ENCODE measurements at regions not wholly inside any gene's neighbourhood (a gene's known extent, or its start where the extent isn't known, plus 50 kb on each side); places are given as distances from the start of the nearest gene placed in this dataset.

GRCh38 chr5:23318960-23319359 lies 188.4 kb upstream of the PRDM9 start:
- TF ChIP-seq CTCF (IDR thresholded peaks at IDR 0.05): no peak
- Histone ChIP-seq H3K4me3 (no peak overlapping the region), H3K4me1 (no peaks in the 10 kb centered on the region), H3K36me3 (no peaks in the 10 kb centered on the region), H3K27ac (no peak overlapping the region), H3K27me3 (no peaks in the 10 kb centered on the region), H3K9me3 (no peaks in the 10 kb centered on the region)
- DNase-seq (ENCODE audit: low spot score): no peak

- Histone ChIP-seq H3K27me3 (no peaks in the 10 kb centered on the region), H3K27ac (no peak overlapping the region), H3K9me3 (no peaks in the 10 kb centered on the region), H3K4me1 (no peaks in the 10 kb centered on the region), H3K36me3 (no peaks in the 10 kb centered on the region), H3K4me3 (no peak overlapping the region)
- no peak for DNase-seq (ENCODE audit: low spot score)
- TF ChIP-seq CTCF (IDR thresholded peaks at IDR 0.05): no peak
Observed at GRCh38 chr5:23318166-23318565, 189.2 kb upstream of the PRDM9 start.

- Histone ChIP-seq H3K27ac (no peak overlapping the region), H3K9me3 (no peaks in the 10 kb centered on the region), H3K36me3 (no peaks in the 10 kb centered on the region), H3K4me1 (no peaks in the 10 kb centered on the region), H3K4me3 (no peak overlapping the region), H3K27me3 (no peaks in the 10 kb centered on the region)
- no peak for TF ChIP-seq CTCF (IDR thresholded peaks at IDR 0.05)
- no peak for DNase-seq (ENCODE audit: low spot score)
Observed at GRCh38 chr5:23316060-23316591, 191.3 kb upstream of the PRDM9 start.

GRCh38 chr5:23314827-23315226 lies 192.6 kb upstream of the PRDM9 start:
- no peak overlapping the region for H3K27ac ChIP-seq
- no peaks in the 10 kb centered on the region for H3K9me3 ChIP-seq
- H3K4me1 ChIP-seq: no peaks in the 10 kb centered on the region
- no peak for DNase-seq (ENCODE audit: low spot score)
- no peak overlapping the region for H3K4me3 ChIP-seq
- no peaks in the 10 kb centered on the region for H3K36me3 ChIP-seq
- no peak for TF ChIP-seq CTCF (IDR thresholded peaks at IDR 0.05)
- H3K27me3 ChIP-seq: no peaks in the 10 kb centered on the region

GRCh38 chr5:23305055-23305454 lies 202.4 kb upstream of the PRDM9 start:
- DNase-seq (ENCODE audit: low spot score): no peak
- Histone ChIP-seq H3K36me3 (no peaks in the 10 kb centered on the region), H3K4me3 (no peak overlapping the region), H3K27me3 (no peaks in the 10 kb centered on the region), H3K27ac (no peak overlapping the region), H3K4me1 (no peaks in the 10 kb centered on the region), H3K9me3 (no peaks in the 10 kb centered on the region)
- TF ChIP-seq CTCF (IDR thresholded peaks at IDR 0.05): no peak

GRCh38 chr5:23303836-23304235 lies 203.6 kb upstream of the PRDM9 start:
- H3K4me3 ChIP-seq: no peak overlapping the region
- no peaks in the 10 kb centered on the region for H3K36me3 ChIP-seq
- no peaks in the 10 kb centered on the region for H3K27me3 ChIP-seq
- H3K27ac ChIP-seq: no peak overlapping the region
- no peaks in the 10 kb centered on the region for H3K4me1 ChIP-seq
- no peak for TF ChIP-seq CTCF (IDR thresholded peaks at IDR 0.05)
- no peak for DNase-seq (ENCODE audit: low spot score)
- no peaks in the 10 kb centered on the region for H3K9me3 ChIP-seq
